ENCODE measurements at regions not wholly inside any gene's neighbourhood (a gene's known extent, or its start where the extent isn't known, plus 50 kb on each side); places are given as distances from the start of the nearest gene placed in this dataset.
A peak's percentile ranks its signal among the peaks of the same experiment; 100 is the strongest.

DNA sequence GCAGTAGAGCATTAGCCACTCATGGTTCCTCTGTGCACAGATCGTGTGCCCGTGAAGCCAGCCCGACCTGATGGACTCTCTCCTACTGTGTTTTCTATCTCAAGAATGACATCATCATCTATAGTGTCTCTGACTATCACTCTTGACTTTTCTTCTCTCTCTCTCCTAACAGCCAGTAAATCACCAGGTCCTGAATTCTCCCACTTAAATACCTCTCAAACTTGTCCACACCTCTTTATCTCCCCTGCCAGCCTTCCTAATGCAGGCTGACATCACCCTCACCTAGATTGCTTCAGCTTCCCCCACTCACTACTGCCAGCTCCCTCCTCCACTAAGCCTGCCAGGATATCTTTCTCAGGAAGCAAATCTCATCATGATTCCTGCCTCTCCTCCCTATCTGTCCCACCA, 90.6 kb upstream of the MIER3 start (continued):
- TF ChIP-seq, protein P1, sequence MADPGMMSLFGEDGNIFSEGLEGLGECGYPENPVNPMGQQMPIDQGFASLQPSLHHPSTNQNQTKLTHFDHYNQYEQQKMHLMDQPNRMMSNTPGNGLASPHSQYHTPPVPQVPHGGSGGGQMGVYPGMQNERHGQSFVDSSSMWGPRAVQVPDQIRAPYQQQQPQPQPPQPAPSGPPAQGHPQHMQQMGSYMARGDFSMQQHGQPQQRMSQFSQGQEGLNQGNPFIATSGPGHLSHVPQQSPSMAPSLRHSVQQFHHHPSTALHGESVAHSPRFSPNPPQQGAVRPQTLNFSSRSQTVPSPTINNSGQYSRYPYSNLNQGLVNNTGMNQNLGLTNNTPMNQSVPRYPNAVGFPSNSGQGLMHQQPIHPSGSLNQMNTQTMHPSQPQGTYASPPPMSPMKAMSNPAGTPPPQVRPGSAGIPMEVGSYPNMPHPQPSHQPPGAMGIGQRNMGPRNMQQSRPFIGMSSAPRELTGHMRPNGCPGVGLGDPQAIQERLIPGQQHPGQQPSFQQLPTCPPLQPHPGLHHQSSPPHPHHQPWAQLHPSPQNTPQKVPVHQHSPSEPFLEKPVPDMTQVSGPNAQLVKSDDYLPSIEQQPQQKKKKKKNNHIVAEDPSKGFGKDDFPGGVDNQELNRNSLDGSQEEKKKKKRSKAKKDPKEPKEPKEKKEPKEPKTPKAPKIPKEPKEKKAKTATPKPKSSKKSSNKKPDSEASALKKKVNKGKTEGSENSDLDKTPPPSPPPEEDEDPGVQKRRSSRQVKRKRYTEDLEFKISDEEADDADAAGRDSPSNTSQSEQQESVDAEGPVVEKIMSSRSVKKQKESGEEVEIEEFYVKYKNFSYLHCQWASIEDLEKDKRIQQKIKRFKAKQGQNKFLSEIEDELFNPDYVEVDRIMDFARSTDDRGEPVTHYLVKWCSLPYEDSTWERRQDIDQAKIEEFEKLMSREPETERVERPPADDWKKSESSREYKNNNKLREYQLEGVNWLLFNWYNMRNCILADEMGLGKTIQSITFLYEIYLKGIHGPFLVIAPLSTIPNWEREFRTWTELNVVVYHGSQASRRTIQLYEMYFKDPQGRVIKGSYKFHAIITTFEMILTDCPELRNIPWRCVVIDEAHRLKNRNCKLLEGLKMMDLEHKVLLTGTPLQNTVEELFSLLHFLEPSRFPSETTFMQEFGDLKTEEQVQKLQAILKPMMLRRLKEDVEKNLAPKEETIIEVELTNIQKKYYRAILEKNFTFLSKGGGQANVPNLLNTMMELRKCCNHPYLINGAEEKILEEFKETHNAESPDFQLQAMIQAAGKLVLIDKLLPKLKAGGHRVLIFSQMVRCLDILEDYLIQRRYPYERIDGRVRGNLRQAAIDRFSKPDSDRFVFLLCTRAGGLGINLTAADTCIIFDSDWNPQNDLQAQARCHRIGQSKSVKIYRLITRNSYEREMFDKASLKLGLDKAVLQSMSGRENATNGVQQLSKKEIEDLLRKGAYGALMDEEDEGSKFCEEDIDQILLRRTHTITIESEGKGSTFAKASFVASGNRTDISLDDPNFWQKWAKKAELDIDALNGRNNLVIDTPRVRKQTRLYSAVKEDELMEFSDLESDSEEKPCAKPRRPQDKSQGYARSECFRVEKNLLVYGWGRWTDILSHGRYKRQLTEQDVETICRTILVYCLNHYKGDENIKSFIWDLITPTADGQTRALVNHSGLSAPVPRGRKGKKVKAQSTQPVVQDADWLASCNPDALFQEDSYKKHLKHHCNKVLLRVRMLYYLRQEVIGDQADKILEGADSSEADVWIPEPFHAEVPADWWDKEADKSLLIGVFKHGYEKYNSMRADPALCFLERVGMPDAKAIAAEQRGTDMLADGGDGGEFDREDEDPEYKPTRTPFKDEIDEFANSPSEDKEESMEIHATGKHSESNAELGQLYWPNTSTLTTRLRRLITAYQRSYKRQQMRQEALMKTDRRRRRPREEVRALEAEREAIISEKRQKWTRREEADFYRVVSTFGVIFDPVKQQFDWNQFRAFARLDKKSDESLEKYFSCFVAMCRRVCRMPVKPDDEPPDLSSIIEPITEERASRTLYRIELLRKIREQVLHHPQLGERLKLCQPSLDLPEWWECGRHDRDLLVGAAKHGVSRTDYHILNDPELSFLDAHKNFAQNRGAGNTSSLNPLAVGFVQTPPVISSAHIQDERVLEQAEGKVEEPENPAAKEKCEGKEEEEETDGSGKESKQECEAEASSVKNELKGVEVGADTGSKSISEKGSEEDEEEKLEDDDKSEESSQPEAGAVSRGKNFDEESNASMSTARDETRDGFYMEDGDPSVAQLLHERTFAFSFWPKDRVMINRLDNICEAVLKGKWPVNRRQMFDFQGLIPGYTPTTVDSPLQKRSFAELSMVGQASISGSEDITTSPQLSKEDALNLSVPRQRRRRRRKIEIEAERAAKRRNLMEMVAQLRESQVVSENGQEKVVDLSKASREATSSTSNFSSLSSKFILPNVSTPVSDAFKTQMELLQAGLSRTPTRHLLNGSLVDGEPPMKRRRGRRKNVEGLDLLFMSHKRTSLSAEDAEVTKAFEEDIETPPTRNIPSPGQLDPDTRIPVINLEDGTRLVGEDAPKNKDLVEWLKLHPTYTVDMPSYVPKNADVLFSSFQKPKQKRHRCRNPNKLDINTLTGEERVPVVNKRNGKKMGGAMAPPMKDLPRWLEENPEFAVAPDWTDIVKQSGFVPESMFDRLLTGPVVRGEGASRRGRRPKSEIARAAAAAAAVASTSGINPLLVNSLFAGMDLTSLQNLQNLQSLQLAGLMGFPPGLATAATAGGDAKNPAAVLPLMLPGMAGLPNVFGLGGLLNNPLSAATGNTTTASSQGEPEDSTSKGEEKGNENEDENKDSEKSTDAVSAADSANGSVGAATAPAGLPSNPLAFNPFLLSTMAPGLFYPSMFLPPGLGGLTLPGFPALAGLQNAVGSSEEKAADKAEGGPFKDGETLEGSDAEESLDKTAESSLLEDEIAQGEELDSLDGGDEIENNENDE (IDR thresholded peaks at IDR 0.05; ENCODE audit: low read depth, low read length) = no peak
- TF ChIP-seq, protein P2, sequence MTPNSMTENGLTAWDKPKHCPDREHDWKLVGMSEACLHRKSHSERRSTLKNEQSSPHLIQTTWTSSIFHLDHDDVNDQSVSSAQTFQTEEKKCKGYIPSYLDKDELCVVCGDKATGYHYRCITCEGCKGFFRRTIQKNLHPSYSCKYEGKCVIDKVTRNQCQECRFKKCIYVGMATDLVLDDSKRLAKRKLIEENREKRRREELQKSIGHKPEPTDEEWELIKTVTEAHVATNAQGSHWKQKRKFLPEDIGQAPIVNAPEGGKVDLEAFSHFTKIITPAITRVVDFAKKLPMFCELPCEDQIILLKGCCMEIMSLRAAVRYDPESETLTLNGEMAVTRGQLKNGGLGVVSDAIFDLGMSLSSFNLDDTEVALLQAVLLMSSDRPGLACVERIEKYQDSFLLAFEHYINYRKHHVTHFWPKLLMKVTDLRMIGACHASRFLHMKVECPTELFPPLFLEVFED (CRISPR knock-in tag; conservative IDR thresholded peaks at IDR 0.05) = peak; percentile 91
- TF ChIP-seq BRF1 (IDR thresholded peaks at IDR 0.05; ENCODE audit: borderline replicate concordance, extremely low read depth, insufficient read length) (no peak), ZNF76 (CRISPR knock-in tag; IDR thresholded peaks at IDR 0.05; ENCODE audit: borderline replicate concordance) (no peak), NBN (IDR thresholded peaks at IDR 0.05; ENCODE audit: low read depth) (peak; percentile 63; the same call in 1 of the 2 replicates), SETDB1 (IDR thresholded peaks at IDR 0.05; ENCODE audit: low read length) (no peak), PHF21A (IDR thresholded peaks at IDR 0.05; ENCODE audit: borderline replicate concordance, low read depth) (no peak), HNRNPH1 (optimal IDR thresholded peaks at IDR 0.05; ENCODE audit: low read depth, low read length) (no peak), ZNF23 (CRISPR knock-in tag; IDR thresholded peaks at IDR 0.05) (no peak), TARDBP (IDR thresholded peaks at IDR 0.05) (no peak), EP400 (IDR thresholded peaks at IDR 0.05) (no peak), HMGN3 (IDR thresholded peaks at IDR 0.05; ENCODE audit: borderline replicate concordance, extremely low read depth, insufficient read length, low read depth, low read length) (no peak), ZNF584 (CRISPR knock-in tag; IDR thresholded peaks at IDR 0.05; ENCODE audit: low read depth) (peak; percentile 79; the same call in 1 of the 2 replicates)
- TF ChIP-seq, protein P3, sequence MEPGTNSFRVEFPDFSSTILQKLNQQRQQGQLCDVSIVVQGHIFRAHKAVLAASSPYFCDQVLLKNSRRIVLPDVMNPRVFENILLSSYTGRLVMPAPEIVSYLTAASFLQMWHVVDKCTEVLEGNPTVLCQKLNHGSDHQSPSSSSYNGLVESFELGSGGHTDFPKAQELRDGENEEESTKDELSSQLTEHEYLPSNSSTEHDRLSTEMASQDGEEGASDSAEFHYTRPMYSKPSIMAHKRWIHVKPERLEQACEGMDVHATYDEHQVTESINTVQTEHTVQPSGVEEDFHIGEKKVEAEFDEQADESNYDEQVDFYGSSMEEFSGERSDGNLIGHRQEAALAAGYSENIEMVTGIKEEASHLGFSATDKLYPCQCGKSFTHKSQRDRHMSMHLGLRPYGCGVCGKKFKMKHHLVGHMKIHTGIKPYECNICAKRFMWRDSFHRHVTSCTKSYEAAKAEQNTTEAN (CRISPR knock-in tag; IDR thresholded peaks at IDR 0.05) = no peak
- TF ChIP-seq, protein P4, sequence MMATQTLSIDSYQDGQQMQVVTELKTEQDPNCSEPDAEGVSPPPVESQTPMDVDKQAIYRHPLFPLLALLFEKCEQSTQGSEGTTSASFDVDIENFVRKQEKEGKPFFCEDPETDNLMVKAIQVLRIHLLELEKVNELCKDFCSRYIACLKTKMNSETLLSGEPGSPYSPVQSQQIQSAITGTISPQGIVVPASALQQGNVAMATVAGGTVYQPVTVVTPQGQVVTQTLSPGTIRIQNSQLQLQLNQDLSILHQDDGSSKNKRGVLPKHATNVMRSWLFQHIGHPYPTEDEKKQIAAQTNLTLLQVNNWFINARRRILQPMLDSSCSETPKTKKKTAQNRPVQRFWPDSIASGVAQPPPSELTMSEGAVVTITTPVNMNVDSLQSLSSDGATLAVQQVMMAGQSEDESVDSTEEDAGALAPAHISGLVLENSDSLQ (IDR thresholded peaks at IDR 0.05) = peak; percentile 83
